Tibial artery (tissue), 4 donors: ENCODE measurements at regions not wholly inside any gene's neighbourhood (a gene's known extent, or its start where the extent isn't known, plus 50 kb on each side); places are given as distances from the start of the nearest gene placed in this dataset.
"Not testable (repeated sequence)": the region's sequence is repeated elsewhere in the genome, so short reads cannot be mapped to it uniquely, and the experiment has no call there.

ENCODE experiments used
- DNase-seq, 2 donors: peaks; one replicate each; pipeline ENCODE4 v3.0.0-alpha.2; 2019
- H3K27ac ChIP-seq, 2 donors: fragments of 200-600 bp; sonication (generic) in 1 of 2; 1 replicate in 1 of 2; 2 replicates in 1 of 2; pipeline ENCODE4 v1.5.1; 2018 to 2019; ENCODE audit warnings: mild to moderate bottlenecking in 1 of 2
- H3K27me3 ChIP-seq, 2 donors: fragments of 200-600 bp; sonication (generic) in 1 of 2; one replicate each; pipeline versions ENCODE4 v1.5.1 to v1.6.0; 2016 to 2019
- H3K36me3 ChIP-seq, 3 donors: fragments of 200-600 bp; sonication (generic) in 2 of 3; one replicate each; pipeline ENCODE4 v1.5.1; 2016 to 2019; ENCODE audit warnings: mild to moderate bottlenecking in 2 of 3
- H3K4me1 ChIP-seq, 4 donors: fragments of 200-600 bp; sonication (generic) in 2 of 4; 1 replicate in 3 of 4; 2 replicates in 1 of 4; pipeline ENCODE4 v1.5.1; 2016 to 2019
- H3K4me3 ChIP-seq, 2 donors: fragments of 200-600 bp; sonication (generic) in 1 of 2; 1 replicate in 1 of 2; 2 replicates in 1 of 2; pipeline ENCODE4 v1.5.1; 2018 to 2019; ENCODE audit warnings: mild to moderate bottlenecking in 2 of 2
- H3K9me3 ChIP-seq, 3 donors: fragments of 200-600 bp; sonication (generic) in 1 of 3; one replicate each; pipeline ENCODE4 v1.5.1; 2016 to 2019
- CTCF ChIP-seq, 2 experiments: fragments of 200-600 bp in 1 of 2; fragments of 450-650 bp in 1 of 2; IDR thresholded peaks; one replicate each; pipeline ENCODE4 v1.5.1; 2017 to 2019; ENCODE audit warnings: antibody characterized with exemption in 2 of 2, mild to moderate bottlenecking in 1 of 2, moderate library complexity in 1 of 2
- intact Hi-C: fragments of 100-400 bp; cut with DNase I; formaldehyde crosslinking; loops from one replicate; pipeline ENCODE4 v1.15.0; 2023; ENCODE audit warnings: low total_unique reads

- no peaks in the 10 kb centered on the region for H3K36me3 ChIP-seq
- no peak for DNase-seq
- no peaks in the 10 kb centered on the region for H3K9me3 ChIP-seq
- H3K27me3 ChIP-seq, result no peaks in the 10 kb centered on the region
- peaks cover 0 to 8% (median 0%) of the 10 kb centered on the region in 4 donors for H3K4me1 ChIP-seq
- H3K27ac ChIP-seq, result no peak overlapping the region
- intact Hi-C loops, result no loop called here
- TF ChIP-seq CTCF (IDR thresholded peaks at IDR 0.05), result no peak
- H3K4me3 ChIP-seq, result no peak overlapping the region
Observed at GRCh38 chr5:116727248-116727647, 152.6 kb upstream of the SEMA6A start.

- H3K36me3 ChIP-seq, DNase-seq, H3K9me3 ChIP-seq, H3K27me3 ChIP-seq, intact Hi-C loops, H3K4me3 ChIP-seq, H3K4me1 ChIP-seq, H3K27ac ChIP-seq: not testable (repeated sequence)
Observed at GRCh38 chr5:116726180-116726579, 151.6 kb upstream of the SEMA6A start.

GRCh38 chr5:116724971-116725370 lies 150.3 kb upstream of the SEMA6A start:
- Histone ChIP-seq H3K36me3 (no peaks in the 10 kb centered on the region), H3K4me1 (no peaks in the 10 kb centered on the region), H3K9me3 (no peaks in the 10 kb centered on the region), H3K27me3 (no peaks in the 10 kb centered on the region), H3K4me3 (no peak overlapping the region), H3K27ac (no peak overlapping the region)
- intact Hi-C loops, result no loop called here
- DNase-seq, result no peak
- no peak for TF ChIP-seq CTCF (IDR thresholded peaks at IDR 0.05)

GRCh38 chr5:116722651-116723050 lies 148.0 kb upstream of the SEMA6A start:
- Histone ChIP-seq H3K27me3 (no peaks in the 10 kb centered on the region), H3K36me3 (no peaks in the 10 kb centered on the region), H3K4me1 (no peaks in the 10 kb centered on the region), H3K9me3 (no peaks in the 10 kb centered on the region), H3K27ac (no peak overlapping the region), H3K4me3 (no peak overlapping the region)
- TF ChIP-seq CTCF (IDR thresholded peaks at IDR 0.05), result no peak
- intact Hi-C loops, result no loop called here
- no peak for DNase-seq

DNA sequence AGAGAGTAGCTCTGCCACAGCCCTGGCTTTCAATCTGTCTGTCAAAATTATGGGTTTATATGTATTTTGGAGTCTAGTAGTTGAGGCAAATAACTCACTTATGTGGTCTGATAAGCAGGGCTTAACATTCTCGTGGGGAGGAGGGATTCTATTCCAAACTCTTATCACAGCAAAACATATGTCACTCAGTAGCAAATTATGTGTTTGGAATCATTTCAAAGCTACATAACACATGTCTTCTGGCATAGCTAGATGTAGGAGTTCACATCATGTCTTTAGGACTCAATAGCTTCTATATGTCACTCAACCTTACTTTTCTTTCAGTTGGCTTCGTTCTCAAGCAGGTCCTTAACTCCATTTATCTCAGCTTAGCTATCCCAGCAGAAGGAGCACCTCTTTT lies 144.5 kb upstream of the SEMA6A start:
- intact Hi-C loops, result no loop called here
- Histone ChIP-seq H3K36me3 (no peaks in the 10 kb centered on the region), H3K4me1 (no peaks in the 10 kb centered on the region), H3K4me3 (no peak overlapping the region), H3K27ac (no peak overlapping the region), H3K27me3 (no peaks in the 10 kb centered on the region), H3K9me3 (no peaks in the 10 kb centered on the region)
- DNase-seq, result no peak
- no peak for TF ChIP-seq CTCF (IDR thresholded peaks at IDR 0.05)

GRCh38 chr5:116718317-116718716 lies 143.7 kb upstream of the SEMA6A start:
- no peak for TF ChIP-seq CTCF (IDR thresholded peaks at IDR 0.05)
- DNase-seq, result no peak
- no peaks in the 10 kb centered on the region for H3K4me1 ChIP-seq
- no peaks in the 10 kb centered on the region for H3K27me3 ChIP-seq
- no peaks in the 10 kb centered on the region for H3K36me3 ChIP-seq
- no peak overlapping the region for H3K4me3 ChIP-seq
- intact Hi-C loops, result no loop called here
- no peaks in the 10 kb centered on the region for H3K9me3 ChIP-seq
- no peak overlapping the region for H3K27ac ChIP-seq
